ENCODE measurements at regions not wholly inside any gene's neighbourhood (a gene's known extent, or its start where the extent isn't known, plus 50 kb on each side); places are given as distances from the start of the nearest gene placed in this dataset.

DNA sequence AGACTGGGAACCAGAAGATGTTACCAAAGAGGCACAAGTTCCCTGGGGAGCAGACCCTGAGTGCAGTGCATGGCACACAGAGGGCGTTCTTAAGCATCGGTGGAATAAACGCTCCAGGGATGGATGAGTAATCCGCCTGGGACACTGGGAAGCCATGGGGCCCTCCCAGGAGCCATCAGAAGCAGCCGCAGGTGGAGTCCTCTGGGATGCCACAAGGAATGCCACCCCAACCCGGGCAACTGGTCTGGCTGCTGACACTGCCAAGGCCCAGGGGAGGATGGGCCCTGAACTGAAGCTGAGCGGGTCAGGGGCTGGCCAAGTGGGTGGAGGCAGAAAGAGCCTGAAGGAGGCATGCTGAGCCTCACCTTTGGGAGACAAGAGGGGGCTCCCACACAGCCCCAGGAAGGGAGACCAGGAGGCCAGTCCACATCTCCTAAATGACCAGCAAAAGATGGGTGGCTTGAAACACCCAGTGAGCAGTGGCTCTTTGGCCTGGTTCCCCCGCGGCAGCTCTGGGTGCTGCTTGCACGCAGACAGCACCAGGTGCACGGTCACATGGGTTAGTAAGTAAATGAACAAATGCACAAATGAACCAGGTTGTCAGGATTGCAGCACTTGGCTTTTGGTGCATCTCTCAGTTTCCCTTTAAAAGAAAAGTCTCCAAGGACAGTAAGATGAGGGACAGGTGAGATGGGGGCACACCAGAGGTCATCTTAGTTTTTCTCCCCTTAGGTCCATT, 141.3 kb upstream of the ZMIZ1 start:
- H3K27ac ChIP-seq (ENCODE audit: low read depth in 2 of 2, low read length in 1 of 2): peak overlapping the region; percentile 48 to 61
- no peaks in the 10 kb centered on the region for H3K36me3 ChIP-seq (ENCODE audit: control insufficient read depth in 2 of 2, insufficient read depth in 2 of 2, low read length in 1 of 2)
- no peaks in the 10 kb centered on the region for H3K27me3 ChIP-seq (ENCODE audit: control insufficient read depth in 1 of 2, insufficient read depth in 2 of 2, low read length in 2 of 2)
- no peaks in the 10 kb centered on the region for H3K9me3 ChIP-seq (ENCODE audit: control insufficient read depth in 2 of 2, insufficient read depth in 1 of 2, low read depth in 1 of 2, low read length in 1 of 2)
- peaks cover 9 to 10% of the 10 kb centered on the region in 2 donors for H3K4me1 ChIP-seq (ENCODE audit: control insufficient read depth in 2 of 2, insufficient read depth in 2 of 2, low read length in 1 of 2)
- 54 to 63% methylated on average over 11 of the region's 11 CpGs for WGBS, 2 donors
- no peak overlapping the region for H3K4me3 ChIP-seq (ENCODE audit: low read depth in 1 of 2, low read length in 2 of 2)

DNA sequence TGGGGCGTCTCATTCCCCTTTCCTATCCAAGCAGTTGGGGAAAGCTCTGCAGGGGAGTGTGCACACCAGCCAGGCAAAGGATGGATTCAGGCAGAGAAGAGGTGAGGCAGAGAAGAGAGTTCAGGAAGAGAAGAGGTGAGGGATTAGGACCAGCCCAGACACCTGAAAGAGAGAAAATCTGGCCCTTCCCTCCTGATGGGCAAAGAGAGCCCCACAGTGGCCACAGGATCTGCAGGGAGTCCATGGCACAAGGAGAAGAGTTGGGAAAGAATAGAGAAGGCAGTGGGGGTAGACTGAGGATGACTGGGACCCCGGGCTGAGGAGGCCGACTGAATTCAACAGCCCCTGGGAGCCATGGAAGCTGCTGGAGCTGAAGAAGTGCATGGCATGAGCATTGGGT, 140.4 kb upstream of the ZMIZ1 start:
- WGBS, 2 donors: 94 to 96% methylated on average over 3 of the region's 3 CpGs
- Histone ChIP-seq H3K27ac (ENCODE audit: low read depth in 2 of 2, low read length in 1 of 2) (no peak overlapping the region), H3K4me1 (ENCODE audit: control insufficient read depth in 2 of 2, insufficient read depth in 2 of 2, low read length in 1 of 2) (peaks cover 9 to 10% of the 10 kb centered on the region in 2 donors), H3K27me3 (ENCODE audit: control insufficient read depth in 1 of 2, insufficient read depth in 2 of 2, low read length in 2 of 2) (no peaks in the 10 kb centered on the region), H3K9me3 (ENCODE audit: control insufficient read depth in 2 of 2, insufficient read depth in 1 of 2, low read depth in 1 of 2, low read length in 1 of 2) (no peaks in the 10 kb centered on the region), H3K4me3 (ENCODE audit: low read depth in 1 of 2, low read length in 2 of 2) (no peak overlapping the region), H3K36me3 (ENCODE audit: control insufficient read depth in 2 of 2, insufficient read depth in 2 of 2, low read length in 1 of 2) (no peaks in the 10 kb centered on the region)

DNA sequence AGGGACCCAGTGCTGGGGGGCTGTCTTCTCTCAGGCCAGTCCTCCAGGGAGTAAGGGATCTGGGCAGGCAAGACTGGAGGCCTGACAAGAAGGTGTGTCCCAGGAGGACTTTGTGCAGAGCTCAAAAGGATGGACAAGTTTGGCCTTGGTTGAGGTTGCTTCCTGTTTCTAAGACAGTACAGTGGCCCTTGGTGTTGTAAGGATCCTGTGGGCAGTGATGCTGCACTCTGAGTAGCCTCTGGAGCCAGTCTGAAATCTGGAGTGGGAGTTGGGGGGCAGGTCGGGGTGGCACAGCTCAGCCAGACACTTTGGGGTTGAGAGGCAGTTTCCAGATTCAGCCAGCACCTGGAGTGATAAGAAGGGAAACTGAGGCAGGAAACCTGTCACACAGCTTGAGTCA, 139.2 kb upstream of the ZMIZ1 start:
- Histone ChIP-seq H3K27me3 (ENCODE audit: control insufficient read depth in 1 of 2, insufficient read depth in 2 of 2, low read length in 2 of 2) (no peaks in the 10 kb centered on the region), H3K4me3 (ENCODE audit: low read depth in 1 of 2, low read length in 2 of 2) (no peak overlapping the region), H3K36me3 (ENCODE audit: control insufficient read depth in 2 of 2, insufficient read depth in 2 of 2, low read length in 1 of 2) (no peaks in the 10 kb centered on the region), H3K4me1 (ENCODE audit: control insufficient read depth in 2 of 2, insufficient read depth in 2 of 2, low read length in 1 of 2) (peaks cover 9 to 11% of the 10 kb centered on the region in 2 donors), H3K27ac (ENCODE audit: low read depth in 2 of 2, low read length in 1 of 2) (no peak overlapping the region), H3K9me3 (ENCODE audit: control insufficient read depth in 2 of 2, insufficient read depth in 1 of 2, low read depth in 1 of 2, low read length in 1 of 2) (no peaks in the 10 kb centered on the region)
- WGBS, 2 donors: 79 to 100% methylated on average over 1 of the region's 1 CpG

DNA sequence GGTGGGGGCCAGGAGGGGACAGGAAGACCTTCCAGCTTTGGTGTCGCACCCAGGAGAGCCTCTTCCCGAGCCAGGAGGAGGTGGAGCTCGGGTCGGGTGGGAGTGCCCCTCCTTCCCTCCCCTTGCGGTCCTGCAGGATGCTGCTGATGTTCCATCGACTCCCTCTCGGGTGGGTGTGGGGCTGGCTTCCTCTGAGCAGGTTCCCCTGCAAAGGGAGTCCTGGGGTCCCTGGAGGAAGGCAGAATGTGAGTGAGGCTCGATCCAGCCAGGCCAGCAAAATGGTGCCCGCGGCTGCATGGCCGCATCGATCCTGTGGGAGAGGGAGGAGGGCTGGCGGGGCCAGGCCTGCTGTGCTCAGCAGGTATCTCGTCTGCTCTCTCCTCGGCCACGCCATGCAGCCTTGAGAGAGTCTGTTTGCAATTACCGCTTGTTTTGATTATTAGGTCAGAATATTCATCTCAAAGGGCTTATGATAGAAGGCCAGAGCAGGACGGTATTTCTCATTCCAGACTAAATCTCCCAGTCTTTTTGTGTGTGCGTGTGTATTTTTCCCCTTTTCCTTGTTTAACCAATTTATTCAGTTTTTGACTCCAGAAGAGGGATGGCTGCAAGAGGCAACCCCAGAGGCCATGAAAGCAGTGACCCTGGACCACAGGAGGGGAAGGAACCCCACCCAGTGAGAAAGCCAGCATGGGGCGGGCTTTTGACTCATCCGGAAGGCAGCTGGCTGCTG, 137.3 kb upstream of the ZMIZ1 start:
- Histone ChIP-seq H3K9me3 (ENCODE audit: control insufficient read depth in 2 of 2, insufficient read depth in 1 of 2, low read depth in 1 of 2, low read length in 1 of 2) (no peaks in the 10 kb centered on the region), H3K27me3 (ENCODE audit: control insufficient read depth in 1 of 2, insufficient read depth in 2 of 2, low read length in 2 of 2) (no peaks in the 10 kb centered on the region), H3K4me1 (ENCODE audit: control insufficient read depth in 2 of 2, insufficient read depth in 2 of 2, low read length in 1 of 2) (peaks cover 7 to 21% of the 10 kb centered on the region in 2 donors), H3K4me3 (ENCODE audit: low read depth in 1 of 2, low read length in 2 of 2) (no peak overlapping the region), H3K27ac (ENCODE audit: low read depth in 2 of 2, low read length in 1 of 2) (no peak overlapping the region), H3K36me3 (ENCODE audit: control insufficient read depth in 2 of 2, insufficient read depth in 2 of 2, low read length in 1 of 2) (no peaks in the 10 kb centered on the region)
- WGBS, 2 donors: 69 to 74% methylated on average over 19 to 21 of the region's 21 CpGs

DNA sequence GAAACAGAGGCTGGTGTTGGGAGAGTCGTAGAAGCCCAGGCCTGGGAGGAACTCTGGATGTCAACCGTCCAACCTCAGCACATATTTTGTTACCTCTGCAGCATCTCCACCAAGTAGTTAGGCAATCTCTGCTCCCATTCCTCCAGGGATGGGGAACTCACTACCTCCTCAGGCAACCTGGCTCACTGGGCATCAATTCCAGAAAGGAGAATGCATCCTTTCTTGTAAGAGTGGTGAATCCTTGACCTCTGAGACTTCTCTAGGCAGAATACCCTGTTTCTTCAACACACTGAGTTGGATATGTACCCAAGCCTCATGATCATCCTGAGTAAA, 136.7 kb upstream of the ZMIZ1 start:
- Histone ChIP-seq H3K4me1 (ENCODE audit: control insufficient read depth in 2 of 2, insufficient read depth in 2 of 2, low read length in 1 of 2) (peaks cover 9 to 22% of the 10 kb centered on the region in 2 donors), H3K36me3 (ENCODE audit: control insufficient read depth in 2 of 2, insufficient read depth in 2 of 2, low read length in 1 of 2) (no peaks in the 10 kb centered on the region), H3K27ac (ENCODE audit: low read depth in 2 of 2, low read length in 1 of 2) (no peak overlapping the region), H3K4me3 (ENCODE audit: low read depth in 1 of 2, low read length in 2 of 2) (no peak overlapping the region), H3K9me3 (ENCODE audit: control insufficient read depth in 2 of 2, insufficient read depth in 1 of 2, low read depth in 1 of 2, low read length in 1 of 2) (no peaks in the 10 kb centered on the region), H3K27me3 (ENCODE audit: control insufficient read depth in 1 of 2, insufficient read depth in 2 of 2, low read length in 2 of 2) (no peaks in the 10 kb centered on the region)
- 49 to 83% methylated on average over 2 of the region's 2 CpGs for WGBS, 2 donors

DNA sequence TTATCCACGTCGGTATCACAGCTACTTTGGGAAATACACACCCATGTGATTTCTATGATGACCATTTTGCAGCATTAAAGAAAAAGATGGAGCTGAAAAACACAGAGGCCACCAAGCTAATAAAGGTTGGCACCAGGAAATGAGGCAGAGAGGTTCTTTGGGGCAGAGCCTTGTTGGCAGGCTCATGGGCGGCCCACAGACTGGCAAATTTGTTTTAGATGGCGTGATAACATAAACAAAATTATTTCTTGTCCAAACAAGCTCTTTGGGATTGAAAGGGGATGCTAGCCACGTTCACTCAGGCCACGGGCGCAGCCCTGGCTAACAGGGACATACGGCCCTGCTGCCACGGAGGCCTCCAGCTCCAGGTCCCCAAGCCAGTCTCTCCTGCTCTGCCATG, 135.9 kb upstream of the ZMIZ1 start:
- H3K27ac ChIP-seq (ENCODE audit: low read depth in 2 of 2, low read length in 1 of 2): no peak overlapping the region
- WGBS, 2 donors: 84 to 85% methylated on average over 9 of the region's 9 CpGs

DNA sequence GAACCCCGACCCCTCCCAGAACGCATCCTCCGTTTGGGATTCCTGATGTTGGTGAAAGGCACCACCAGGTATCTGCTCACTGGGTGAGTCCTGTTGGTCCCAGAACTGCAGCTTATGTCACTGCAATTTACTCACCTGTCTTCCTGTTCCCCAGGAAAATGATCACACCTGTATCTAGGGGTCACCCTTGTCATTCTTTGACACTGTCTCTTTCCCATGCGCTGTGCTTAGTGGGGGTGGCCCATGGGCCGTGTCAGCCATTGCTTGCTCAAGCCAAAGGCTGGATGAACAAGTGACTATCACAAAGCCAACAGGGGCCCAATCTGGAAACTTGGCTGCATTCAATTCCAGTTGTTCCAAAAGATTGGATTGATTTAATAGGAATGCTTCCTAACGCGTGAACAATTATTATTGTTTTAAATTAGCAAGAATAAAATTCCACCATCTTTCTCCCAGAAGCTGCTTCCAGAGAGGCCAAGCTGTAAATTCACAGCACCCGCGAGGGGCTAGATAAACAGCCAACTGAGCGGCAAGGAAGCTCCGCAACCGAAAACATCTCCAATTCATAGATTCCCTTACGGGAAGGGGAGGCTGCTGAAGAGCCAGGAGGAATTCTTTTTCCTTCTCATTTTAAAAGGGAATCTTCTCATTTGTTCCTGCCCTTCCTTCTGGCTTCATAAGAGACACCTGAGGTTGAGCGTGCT, 134.8 kb upstream of the ZMIZ1 start:
- 88 to 90% methylated on average over 14 of the region's 14 CpGs for WGBS, 2 donors
- Histone ChIP-seq H3K4me3 (ENCODE audit: low read depth in 1 of 2, low read length in 2 of 2) (no peak overlapping the region), H3K27ac (ENCODE audit: low read depth in 2 of 2, low read length in 1 of 2) (peak overlapping the region in 1 of 2 donors; percentile 54), H3K9me3 (ENCODE audit: control insufficient read depth in 2 of 2, insufficient read depth in 1 of 2, low read depth in 1 of 2, low read length in 1 of 2) (no peaks in the 10 kb centered on the region), H3K4me1 (ENCODE audit: control insufficient read depth in 2 of 2, insufficient read depth in 2 of 2, low read length in 1 of 2) (peaks cover 9 to 22% of the 10 kb centered on the region in 2 donors), H3K27me3 (ENCODE audit: control insufficient read depth in 1 of 2, insufficient read depth in 2 of 2, low read length in 2 of 2) (no peaks in the 10 kb centered on the region), H3K36me3 (ENCODE audit: control insufficient read depth in 2 of 2, insufficient read depth in 2 of 2, low read length in 1 of 2) (no peaks in the 10 kb centered on the region)

More for the DNA sequence above, 135.9 kb upstream of the ZMIZ1 start:
- H3K4me3 ChIP-seq (ENCODE audit: low read depth in 1 of 2, low read length in 2 of 2): no peak overlapping the region
- H3K27me3 ChIP-seq (ENCODE audit: control insufficient read depth in 1 of 2, insufficient read depth in 2 of 2, low read length in 2 of 2): no peaks in the 10 kb centered on the region
- H3K4me1 ChIP-seq (ENCODE audit: control insufficient read depth in 2 of 2, insufficient read depth in 2 of 2, low read length in 1 of 2): peaks cover 9 to 22% of the 10 kb centered on the region in 2 donors
- no peaks in the 10 kb centered on the region for H3K9me3 ChIP-seq (ENCODE audit: control insufficient read depth in 2 of 2, insufficient read depth in 1 of 2, low read depth in 1 of 2, low read length in 1 of 2)
- H3K36me3 ChIP-seq (ENCODE audit: control insufficient read depth in 2 of 2, insufficient read depth in 2 of 2, low read length in 1 of 2): no peaks in the 10 kb centered on the region

DNA sequence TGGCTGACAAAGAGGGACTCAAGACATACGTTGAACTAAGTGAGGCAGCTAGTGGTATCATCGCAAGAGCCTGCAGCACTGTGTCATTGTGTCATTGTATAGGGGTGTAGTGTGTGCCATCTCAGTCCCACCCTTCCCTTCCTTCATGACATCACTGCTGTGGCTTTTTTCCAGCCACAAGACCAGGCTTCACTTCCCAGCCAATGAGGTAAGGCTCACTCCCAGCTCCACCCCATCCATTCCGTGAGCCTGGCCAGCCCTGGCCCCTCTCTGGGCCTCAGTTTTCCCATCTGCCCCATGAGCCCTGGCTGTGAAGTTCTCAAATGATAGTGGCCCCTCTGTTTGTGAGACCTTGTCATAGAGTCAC, 134.3 kb upstream of the ZMIZ1 start:
- H3K4me1 ChIP-seq (ENCODE audit: control insufficient read depth in 2 of 2, insufficient read depth in 2 of 2, low read length in 1 of 2): peaks cover 9 to 20% of the 10 kb centered on the region in 2 donors
- no peaks in the 10 kb centered on the region for H3K27me3 ChIP-seq (ENCODE audit: control insufficient read depth in 1 of 2, insufficient read depth in 2 of 2, low read length in 2 of 2)
- WGBS, 2 donors: 59 to 67% methylated on average over 3 of the region's 3 CpGs

DNA sequence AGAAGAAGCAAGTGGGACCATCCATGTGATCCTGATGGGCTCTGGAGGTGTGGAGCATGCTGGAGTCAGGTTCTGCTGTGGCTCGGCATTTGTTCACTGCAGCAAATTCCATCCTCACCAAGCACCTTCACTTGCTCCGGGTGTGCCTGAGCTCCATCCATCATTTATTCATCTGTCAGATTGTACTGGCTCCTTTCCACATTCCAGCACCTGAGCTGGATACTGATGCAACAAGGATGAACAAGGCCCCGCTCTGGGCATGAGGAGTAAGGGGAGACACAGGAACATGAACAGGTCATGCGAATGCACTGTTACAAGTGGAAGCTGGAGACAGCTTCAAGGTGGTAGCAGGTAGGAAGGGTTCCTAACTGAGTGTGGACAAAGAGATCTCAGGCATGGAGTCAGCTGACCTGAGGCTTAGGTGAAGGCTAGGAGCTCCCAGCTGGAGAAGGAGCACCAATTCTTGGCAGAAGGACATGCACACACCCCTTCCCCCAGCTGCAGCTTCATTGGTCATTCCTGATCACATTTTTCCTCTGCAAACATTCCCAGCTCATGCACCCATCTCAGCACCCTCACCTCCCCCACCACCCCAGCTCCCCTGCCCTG, 133.7 kb upstream of the ZMIZ1 start:
- 62 to 76% methylated on average over 4 of the region's 4 CpGs for WGBS, 2 donors
- Histone ChIP-seq H3K36me3 (ENCODE audit: control insufficient read depth in 2 of 2, insufficient read depth in 2 of 2, low read length in 1 of 2) (no peaks in the 10 kb centered on the region), H3K4me1 (ENCODE audit: control insufficient read depth in 2 of 2, insufficient read depth in 2 of 2, low read length in 1 of 2) (peaks cover 9 to 18% of the 10 kb centered on the region in 2 donors), H3K4me3 (ENCODE audit: low read depth in 1 of 2, low read length in 2 of 2) (no peak overlapping the region), H3K27ac (ENCODE audit: low read depth in 2 of 2, low read length in 1 of 2) (peak overlapping the region in 1 of 2 donors; percentile 57), H3K27me3 (ENCODE audit: control insufficient read depth in 1 of 2, insufficient read depth in 2 of 2, low read length in 2 of 2) (no peaks in the 10 kb centered on the region), H3K9me3 (ENCODE audit: control insufficient read depth in 2 of 2, insufficient read depth in 1 of 2, low read depth in 1 of 2, low read length in 1 of 2) (no peaks in the 10 kb centered on the region)

More for the DNA sequence above, 134.3 kb upstream of the ZMIZ1 start:
- Histone ChIP-seq H3K4me3 (ENCODE audit: low read depth in 1 of 2, low read length in 2 of 2) (no peak overlapping the region), H3K36me3 (ENCODE audit: control insufficient read depth in 2 of 2, insufficient read depth in 2 of 2, low read length in 1 of 2) (no peaks in the 10 kb centered on the region), H3K9me3 (ENCODE audit: control insufficient read depth in 2 of 2, insufficient read depth in 1 of 2, low read depth in 1 of 2, low read length in 1 of 2) (no peaks in the 10 kb centered on the region), H3K27ac (ENCODE audit: low read depth in 2 of 2, low read length in 1 of 2) (peak overlapping the region in 1 of 2 donors; percentile 54)

Data from esophagus (tissue), 2 donors.